H1 (cell line): ENCODE measurements at regions not wholly inside any gene's neighbourhood (a gene's known extent, or its start where the extent isn't known, plus 50 kb on each side); places are given as distances from the start of the nearest gene placed in this dataset.

Experiments
- CTCF ChIA-PET: fragments of 300-600 bp; sonication (Branson Sonifier 250); formaldehyde crosslinking; loops from one replicate; lab custom pipeline; 2021; ENCODE audit not compliant: partially characterized antibody; lab: Charles Lee
- POLR2A ChIA-PET: fragments of 300-600 bp; sonication (Branson Sonifier 250); formaldehyde crosslinking; loops from one replicate; lab custom pipeline; 2021; ENCODE audit warnings: inconsistent platforms; ENCODE audit not compliant: partially characterized antibody; lab: Charles Lee
- DNase-seq, 2 experiments: peaks; one replicate each; pipeline versions ENCODE4 v3.0.0 to v3.0.0-alpha.2; 2010 to 2022; ENCODE audit warnings: low spot score in 2 of 2, low read depth in 1 of 2, mixed read lengths in 1 of 2
- FAIRE-seq: peaks from 2 replicates; lab custom pipeline; 2011; peaks lifted over from hg19 to GRCh38; lab: Jason Lieb, UNC
- H2AFZ ChIP-seq: 2 replicates; pipeline ENCODE4 v1.8.1; 2012; ENCODE audit warnings: low read length, inconsistent platforms
- H2AK5ac ChIP-seq: 2 replicates; pipeline ENCODE4 v1.6.1; 2013; ENCODE audit warnings: low read depth, low read length
- H2BK120ac ChIP-seq: replicated peaks from 2 replicates; pipeline ENCODE3; 2013; ENCODE audit warnings: low read depth, low read length, inconsistent platforms
- H2BK12ac ChIP-seq: 2 replicates; pipeline ENCODE4 v1.6.1; 2013; ENCODE audit warnings: low read depth, low read length
- H2BK15ac ChIP-seq: 2 replicates; pipeline ENCODE4 v1.6.1; 2013; ENCODE audit warnings: low read length
- H2BK20ac ChIP-seq: 2 replicates; pipeline ENCODE4 v1.6.1; 2013; ENCODE audit warnings: low read length
- H2BK5ac ChIP-seq: 2 replicates; pipeline ENCODE4 v1.6.1; 2013; ENCODE audit warnings: low read depth, low read length
- H3K14ac ChIP-seq: 2 replicates; pipeline ENCODE4 v1.6.1; 2013; ENCODE audit warnings: inconsistent platforms; ENCODE audit not compliant: insufficient read length
- H3K18ac ChIP-seq: 2 replicates; pipeline ENCODE4 v1.6.1; 2013; ENCODE audit warnings: low read length; ENCODE audit errors: extremely low read depth
- H3K23ac ChIP-seq: 2 replicates; pipeline ENCODE4 v1.6.1; 2013; ENCODE audit warnings: inconsistent platforms; ENCODE audit not compliant: insufficient read length
- H3K23me2 ChIP-seq: 2 replicates; pipeline ENCODE4 v1.6.1; 2013; ENCODE audit warnings: low read depth, low read length
- H3K27ac ChIP-seq: 2 replicates; pipeline ENCODE4 v1.6.1; 2011; ENCODE audit warnings: low read depth, low read length, inconsistent platforms
- H3K27me3 ChIP-seq, 4 experiments: replicated peaks in 1 of 4; 1 replicate in 1 of 4; 2 replicates in 3 of 4; pipeline versions ENCODE4 v1.6.1 to v1.8.1; 2011 to 2013; ENCODE audit warnings: low read length in 3 of 4, mild to moderate bottlenecking in 3 of 4, inconsistent platforms in 2 of 4, mixed read lengths in 2 of 4, moderate library complexity in 1 of 4; ENCODE audit not compliant: control insufficient read depth in 3 of 4, insufficient read depth in 3 of 4; ENCODE audit errors: extremely low read depth in 1 of 4
- H3K36me3 ChIP-seq, 4 experiments: 2 replicates each; pipeline versions ENCODE4 v1.6.1 to v1.8.1; 2011 to 2013; ENCODE audit warnings: mild to moderate bottlenecking in 4 of 4, low read length in 3 of 4, moderate library complexity in 2 of 4, control low read depth in 1 of 4, inconsistent platforms in 1 of 4; ENCODE audit not compliant: insufficient read depth in 4 of 4, control insufficient read depth in 2 of 4
- H3K4ac ChIP-seq: replicated peaks from 2 replicates; pipeline ENCODE3; 2013; ENCODE audit warnings: low read length, low read depth, mixed read lengths, inconsistent platforms; ENCODE audit not compliant: insufficient read length
- H3K4me1 ChIP-seq, 4 experiments: replicated peaks in 1 of 4; 1 replicate in 1 of 4; 2 replicates in 3 of 4; pipeline versions ENCODE4 v1.6.1 to v1.8.1; 2011 to 2013; ENCODE audit warnings: low read length in 3 of 4, inconsistent platforms in 2 of 4, mixed read lengths in 1 of 4; ENCODE audit not compliant: insufficient read depth in 4 of 4, control insufficient read depth in 3 of 4
- H3K4me2 ChIP-seq, 2 experiments: 2 replicates each; pipeline versions ENCODE4 v1.6.1 to v1.8.1; 2011 to 2013; ENCODE audit warnings: low read depth in 2 of 2, low read length in 2 of 2, control low read depth in 1 of 2, inconsistent platforms in 1 of 2, mild to moderate bottlenecking in 1 of 2; ENCODE audit not compliant: insufficient read depth in 1 of 2
- H3K4me3 ChIP-seq, 4 experiments: fragments of 200-600, 300-600 bp in 1 of 4; sonication (generic), shearing (Covaris generic), sonication (Bioruptor Twin) in 1 of 4; 2 replicates each; pipeline versions ENCODE4 v1.5.1 to v1.8.1; 2011 to 2016; ENCODE audit warnings: low read length in 4 of 4, low read depth in 3 of 4, control low read depth in 2 of 4, inconsistent platforms in 2 of 4, mild to moderate bottlenecking in 2 of 4, mixed read lengths in 1 of 4, moderate library complexity in 1 of 4; ENCODE audit not compliant: insufficient read depth in 2 of 4; ENCODE audit errors: extremely low read depth in 1 of 4
- H3K56ac ChIP-seq: replicated peaks from 2 replicates; pipeline ENCODE3; 2013; ENCODE audit warnings: low read depth, mild to moderate bottlenecking, mixed read lengths, low read length, inconsistent platforms; ENCODE audit not compliant: insufficient read length
- H3K79me1 ChIP-seq: 2 replicates; pipeline ENCODE4 v1.6.1; 2013; ENCODE audit warnings: low read depth, low read length, control low read depth
- H3K79me2 ChIP-seq, 2 experiments: 2 replicates each; pipeline versions ENCODE4 v1.6.1 to v1.8.1; 2012 to 2013; ENCODE audit warnings: low read length in 2 of 2, mild to moderate bottlenecking in 2 of 2, inconsistent platforms in 1 of 2; ENCODE audit not compliant: insufficient read depth in 2 of 2, control insufficient read depth in 1 of 2
- H3K9ac ChIP-seq, 4 experiments: replicated peaks in 1 of 4; 1 replicate in 1 of 4; 2 replicates in 3 of 4; pipeline versions ENCODE4 v1.6.1 to v1.8.1; 2011 to 2013; ENCODE audit warnings: low read depth in 3 of 4, low read length in 3 of 4, control low read depth in 2 of 4, mild to moderate bottlenecking in 2 of 4, moderate library complexity in 2 of 4, inconsistent platforms in 1 of 4; ENCODE audit errors: extremely low read depth in 1 of 4
- H3K9me3 ChIP-seq, 2 experiments: 2 replicates each; pipeline versions ENCODE4 v1.6.1 to v1.8.1; 2012 to 2013; ENCODE audit warnings: mild to moderate bottlenecking in 2 of 2, moderate library complexity in 2 of 2, control low read depth in 1 of 2, inconsistent platforms in 1 of 2, low read depth in 1 of 2, low read length in 1 of 2, mixed read lengths in 1 of 2; ENCODE audit not compliant: insufficient read depth in 2 of 2
- H4K20me1 ChIP-seq, 2 experiments: replicated peaks in 1 of 2; 2 replicates each; pipeline versions ENCODE3 to v1.8.1; 2011 to 2013; ENCODE audit warnings: inconsistent platforms in 2 of 2, low read length in 2 of 2, mild to moderate bottlenecking in 1 of 2; ENCODE audit not compliant: insufficient read depth in 2 of 2, control insufficient read depth in 1 of 2
- H4K5ac ChIP-seq: 2 replicates; pipeline ENCODE4 v1.6.1; 2013; ENCODE audit warnings: low read length, low read depth, mixed read lengths, inconsistent platforms; ENCODE audit not compliant: insufficient read length
- H4K8ac ChIP-seq: 2 replicates; pipeline ENCODE4 v1.8.0; 2013; ENCODE audit warnings: mild to moderate bottlenecking, moderate library complexity, low read length, inconsistent platforms; ENCODE audit not compliant: insufficient read depth; ENCODE audit errors: extremely low read depth
- H4K91ac ChIP-seq: replicated peaks from 2 replicates; pipeline ENCODE3; 2013; ENCODE audit warnings: low read length, mixed read lengths, inconsistent platforms; ENCODE audit not compliant: insufficient read length
- ATF2 ChIP-seq: IDR thresholded peaks from 2 replicates; pipeline ENCODE4 v1.6.1; 2012; ENCODE audit warnings: low read length, inconsistent platforms
- BACH1 ChIP-seq: IDR thresholded peaks from 2 replicates; pipeline ENCODE4 v1.6.1; 2012; ENCODE audit warnings: low read length, improper control_type of control experiment
- CHD2 ChIP-seq: IDR thresholded peaks from 2 replicates; pipeline ENCODE4 v1.6.1; 2012; ENCODE audit warnings: low read length, improper control_type of control experiment
- CTBP2 ChIP-seq: IDR thresholded peaks from 2 replicates; pipeline ENCODE4 v1.7.0; 2011; ENCODE audit warnings: borderline replicate concordance, mild to moderate bottlenecking, moderate library complexity, mixed read lengths, low read length; ENCODE audit not compliant: insufficient read depth, insufficient read length
- EGR1 ChIP-seq: IDR thresholded peaks from 2 replicates; pipeline ENCODE4 v1.6.1; 2011; ENCODE audit warnings: low read depth, low read length, borderline replicate concordance
- GTF2F1 ChIP-seq: IDR thresholded peaks from 2 replicates; pipeline ENCODE4 v1.6.1; 2012; ENCODE audit warnings: low read depth, low read length, improper control_type of control experiment, borderline replicate concordance
- KDM1A ChIP-seq: fragments of 200-600, 300-600 bp; sonication (generic); IDR thresholded peaks from 2 replicates; pipeline ENCODE4 v1.7.1; 2016; ENCODE audit warnings: mild to moderate bottlenecking, low read length, borderline replicate concordance
- RNF2 ChIP-seq: fragments of 200-900, 300-1000 bp; sonication (generic); IDR thresholded peaks from 2 replicates; pipeline ENCODE4 v1.7.1; 2016; ENCODE audit warnings: borderline replicate concordance, low read depth, mild to moderate bottlenecking, antibody characterized with exemption, low read length; ENCODE audit not compliant: poor library complexity, severe bottlenecking; ENCODE audit errors: missing control alignments
- SAP30 ChIP-seq: fragments of 300-600 bp; sonication (generic); IDR thresholded peaks from 2 replicates; pipeline ENCODE4 v1.7.1; 2012; ENCODE audit warnings: low read length, moderate library complexity, mild to moderate bottlenecking, inconsistent platforms; ENCODE audit not compliant: insufficient read depth, insufficient replicate concordance
- SP1 ChIP-seq: IDR thresholded peaks from 2 replicates; pipeline ENCODE4 v1.6.1; 2011; ENCODE audit warnings: low read depth, low read length
- SP2 ChIP-seq: IDR thresholded peaks from 2 replicates; pipeline ENCODE4 v1.6.1; 2012; ENCODE audit warnings: mild to moderate bottlenecking, low read length, inconsistent platforms
- SRF ChIP-seq: IDR thresholded peaks from 2 replicates; pipeline ENCODE4 v1.6.1; 2011; ENCODE audit warnings: mild to moderate bottlenecking, low read depth, low read length, moderate library complexity
- WGBS, 2 experiments: shearing (Covaris generic) in 1 of 2; methylation state at CpG; one replicate each; pipeline versions ENCODE4 v1.1.6 to v1.1.7; 2013 to 2015; ENCODE audit warnings: low lambda C conversion rate in 2 of 2, mixed read lengths in 2 of 2, inconsistent platforms in 1 of 2, low coverage in 1 of 2, missing lambda C conversion rate in 1 of 2; ENCODE audit not compliant: insufficient replicate concordance in 2 of 2, insufficient coverage in 1 of 2, insufficient read length in 1 of 2; ENCODE audit errors: extremely low coverage in 1 of 2, missing lambda C conversion rate in 1 of 2; 5-methylcytosine and 5-hydroxymethylcytosine counted together

- no peaks in the 10 kb centered on the region for H3K9me3 ChIP-seq
- no peak overlapping the region for H2AK5ac ChIP-seq
- no peaks in the 10 kb centered on the region for H4K20me1 ChIP-seq
- no peak overlapping the region for H3K4me2 ChIP-seq
- H3K14ac ChIP-seq: no peak overlapping the region
- H3K4me1 ChIP-seq: no peaks in the 10 kb centered on the region
- H3K27me3 ChIP-seq: no peaks in the 10 kb centered on the region
- no peak overlapping the region for H3K4ac ChIP-seq
- no peak overlapping the region for H4K91ac ChIP-seq
- H2BK12ac ChIP-seq: no peak overlapping the region
- no peak for FAIRE-seq
- no peak overlapping the region for H3K9ac ChIP-seq
- H2BK15ac ChIP-seq: no peak overlapping the region
- H3K79me2 ChIP-seq: no peaks in the 10 kb centered on the region
- 85% methylated on average over 3 of the region's 3 CpGs; no CpG with 5 or more reads in 1 of the 2 experiments for WGBS, 2 experiments
- no peaks in the 10 kb centered on the region for H3K23me2 ChIP-seq
- H3K36me3 ChIP-seq: no peaks in the 10 kb centered on the region
- no peak overlapping the region for H4K8ac ChIP-seq
- H3K79me1 ChIP-seq: no peaks in the 10 kb centered on the region
- H2BK20ac ChIP-seq: no peak overlapping the region
- H4K5ac ChIP-seq: no peak overlapping the region
- no peak for TF ChIP-seq CHD2
- TF ChIP-seq GTF2F1: no peak
- no peak for TF ChIP-seq BACH1
- no peak for TF ChIP-seq KDM1A
- TF ChIP-seq ATF2: no peak
- no peak for TF ChIP-seq SRF
- TF ChIP-seq EGR1: no peak
- TF ChIP-seq RNF2: no peak
- no peak for TF ChIP-seq SP2
- TF ChIP-seq SAP30: no peak
- no peak for TF ChIP-seq SP1
- TF ChIP-seq CTBP2: no peak
- CTCF ChIA-PET: no interaction called here
- H3K4me3 ChIP-seq: no peak overlapping the region
- H2AFZ ChIP-seq: no peak overlapping the region
- no peak overlapping the region for H3K27ac ChIP-seq
- H2BK5ac ChIP-seq: no peak overlapping the region
- no peak for DNase-seq
- H3K56ac ChIP-seq: no peak overlapping the region
- H3K18ac ChIP-seq: no peak overlapping the region
- H3K23ac ChIP-seq: no peak overlapping the region
- POLR2A ChIA-PET: no interaction called here
- no peak overlapping the region for H2BK120ac ChIP-seq
These were observed 723.0 kb downstream of the KCNA4 start for GRCh38 chr11:29293825-29294224.
